OCI-LY7 (cell line): ENCODE measurements at regions not wholly inside any gene's neighbourhood (a gene's known extent, or its start where the extent isn't known, plus 50 kb on each side); places are given as distances from the start of the nearest gene placed in this dataset.

Experiments
- BruUV-seq: library from RNA; stranded (reverse); fragments of 400-500 nt; replicated peaks from 2 replicates; lab custom pipeline; 2021; lab: Mats Ljungman, UMichigan
- CTCF ChIA-PET: fragments of 300-600 bp; sonication (Branson Sonifier 250); formaldehyde crosslinking; loops from one replicate; lab custom pipeline; 2022; ENCODE audit warnings: antibody characterized with exemption; ENCODE audit not compliant: unreplicated experiment; lab: Charles Lee
- POLR2A ChIA-PET: fragments of 300-600 bp; sonication (Branson Sonifier 250); formaldehyde crosslinking; loops from one replicate; lab custom pipeline; 2022; ENCODE audit warnings: antibody characterized with exemption; lab: Charles Lee
- DNase-seq: peaks from one replicate; pipeline ENCODE4 v3.0.0-alpha.2; 2015; ENCODE audit warnings: low spot score
- H2AFZ ChIP-seq: fragments of 200-600 bp; sonication (generic), shearing (Covaris generic); 2 replicates; pipeline ENCODE4 v1.6.1; 2014; ENCODE audit warnings: mild to moderate bottlenecking, antibody characterized with exemption, low read length, moderate library complexity
- H3K27ac ChIP-seq: fragments of 200-600 bp; sonication (generic); 2 replicates; pipeline ENCODE4 v1.5.1; 2014; ENCODE audit warnings: mixed run types, low read depth, mild to moderate bottlenecking, moderate library complexity, low read length, inconsistent platforms; ENCODE audit not compliant: poor library complexity, severe bottlenecking
- H3K36me3 ChIP-seq: fragments of 200-600 bp; sonication (generic); 2 replicates; pipeline ENCODE4 v1.6.1; 2014; ENCODE audit warnings: mild to moderate bottlenecking, antibody characterized with exemption, low read length, moderate library complexity, mixed read lengths; ENCODE audit not compliant: insufficient read depth
- H3K4me1 ChIP-seq: fragments of 200-600 bp; sonication (generic); 2 replicates; pipeline ENCODE4 v1.5.1; 2014; ENCODE audit warnings: mild to moderate bottlenecking, low read length; ENCODE audit not compliant: insufficient read depth, poor library complexity, severe bottlenecking
- H3K4me2 ChIP-seq: fragments of 200-600 bp; sonication (generic); 2 replicates; pipeline ENCODE4 v1.6.1; 2014; ENCODE audit warnings: mild to moderate bottlenecking, low read length
- H3K4me3 ChIP-seq: fragments of 200-600 bp; sonication (generic); 2 replicates; pipeline ENCODE4 v1.5.1; 2014; ENCODE audit warnings: mild to moderate bottlenecking, low read depth, low read length; ENCODE audit not compliant: poor library complexity, severe bottlenecking
- H3K79me2 ChIP-seq: fragments of 200-600 bp; sonication (generic); 2 replicates; pipeline ENCODE4 v1.6.1; 2016; ENCODE audit warnings: low read depth, mild to moderate bottlenecking, low read length, moderate library complexity, mixed read lengths; ENCODE audit not compliant: insufficient read depth
- H3K9me2 ChIP-seq: fragments of 200-600 bp; sonication (generic); 2 replicates; pipeline ENCODE4 v1.6.1; 2016; ENCODE audit warnings: mild to moderate bottlenecking, low read length, mixed read lengths; ENCODE audit not compliant: insufficient read depth
- H3K9me3 ChIP-seq: fragments of 200-600 bp; sonication (generic); 2 replicates; pipeline ENCODE4 v1.6.1; 2014; ENCODE audit warnings: mild to moderate bottlenecking, mixed run types, low read length, mixed read lengths
- H4K20me1 ChIP-seq: fragments of 200-600 bp; sonication (generic); 2 replicates; pipeline ENCODE4 v1.6.1; 2014; ENCODE audit warnings: mild to moderate bottlenecking, antibody characterized with exemption, low read length, moderate library complexity, mixed read lengths; ENCODE audit not compliant: insufficient read depth
- EZH2phosphoT487 ChIP-seq: fragments of 200-600 bp; sonication (generic); IDR thresholded peaks from 2 replicates; pipeline ENCODE4 v1.6.1; 2018; ENCODE audit warnings: low read depth, borderline replicate concordance, mild to moderate bottlenecking, mixed run types, antibody characterized with exemption, low read length, moderate library complexity, mixed read lengths
- intact Hi-C: fragments of 100-400 bp; cut with micrococcal nuclease; formaldehyde crosslinking; loops from one replicate; pipeline ENCODE4 v1.10.0; 2022; ENCODE audit not compliant: unreplicated experiment
- TF ChIP-seq, protein P1 (sequence below): fragments of 200-600 bp; sonication (generic); conservative IDR thresholded peaks from 2 replicates; pipeline ENCODE4 v1.5.1; 2014; ENCODE audit warnings: mild to moderate bottlenecking, antibody characterized with exemption, low read length, moderate library complexity, mixed read lengths

GRCh38 chr14:42469637-42470426, 863.2 kb downstream of the LRFN5 start:
- Histone ChIP-seq H3K4me1 (no peaks in the 10 kb centered on the region), H2AFZ (peak overlapping the region; percentile 44; the same call in 1 of the 2 replicates), H3K9me2 (no peaks in the 10 kb centered on the region), H3K9me3 (no peaks in the 10 kb centered on the region), H3K27ac (no peak overlapping the region), H3K36me3 (no peaks in the 10 kb centered on the region), H3K4me2 (no peak overlapping the region), H4K20me1 (no peaks in the 10 kb centered on the region), H3K79me2 (no peaks in the 10 kb centered on the region), H3K4me3 (no peak overlapping the region)
- no peak for DNase-seq
- no TSS peak for BruUV-seq
- TF ChIP-seq, protein P1, sequence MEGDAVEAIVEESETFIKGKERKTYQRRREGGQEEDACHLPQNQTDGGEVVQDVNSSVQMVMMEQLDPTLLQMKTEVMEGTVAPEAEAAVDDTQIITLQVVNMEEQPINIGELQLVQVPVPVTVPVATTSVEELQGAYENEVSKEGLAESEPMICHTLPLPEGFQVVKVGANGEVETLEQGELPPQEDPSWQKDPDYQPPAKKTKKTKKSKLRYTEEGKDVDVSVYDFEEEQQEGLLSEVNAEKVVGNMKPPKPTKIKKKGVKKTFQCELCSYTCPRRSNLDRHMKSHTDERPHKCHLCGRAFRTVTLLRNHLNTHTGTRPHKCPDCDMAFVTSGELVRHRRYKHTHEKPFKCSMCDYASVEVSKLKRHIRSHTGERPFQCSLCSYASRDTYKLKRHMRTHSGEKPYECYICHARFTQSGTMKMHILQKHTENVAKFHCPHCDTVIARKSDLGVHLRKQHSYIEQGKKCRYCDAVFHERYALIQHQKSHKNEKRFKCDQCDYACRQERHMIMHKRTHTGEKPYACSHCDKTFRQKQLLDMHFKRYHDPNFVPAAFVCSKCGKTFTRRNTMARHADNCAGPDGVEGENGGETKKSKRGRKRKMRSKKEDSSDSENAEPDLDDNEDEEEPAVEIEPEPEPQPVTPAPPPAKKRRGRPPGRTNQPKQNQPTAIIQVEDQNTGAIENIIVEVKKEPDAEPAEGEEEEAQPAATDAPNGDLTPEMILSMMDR = no peak
- no peak for TF ChIP-seq EZH2phosphoT487
- ChIA-PET POLR2A (interaction anchor here (0.6 kb wide), 1 partner anchor 154 kb away, joined by 4 read pairs; no protein-coding TSS in a partner anchor), CTCF (no interaction called here)
- intact Hi-C loops = no loop called here

DNA sequence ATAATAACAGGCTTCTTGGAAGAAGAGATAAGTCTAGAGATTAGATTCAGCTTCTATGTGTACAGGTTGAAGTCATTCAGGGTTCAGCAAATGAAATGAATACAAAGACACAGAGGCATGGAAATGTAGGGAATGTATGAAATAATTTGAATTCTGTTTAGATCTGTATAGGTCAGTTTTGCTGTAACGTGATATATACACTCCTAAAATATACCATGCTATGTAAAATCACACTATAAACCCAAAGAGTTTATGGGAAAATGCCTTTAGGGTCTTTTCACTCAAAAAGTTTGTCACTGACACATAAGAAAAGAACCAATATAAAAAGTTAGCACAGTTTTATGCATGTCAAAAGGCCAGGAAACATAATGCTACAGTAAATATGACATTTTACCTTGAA, 854.0 kb downstream of the LRFN5 start:
- CTCF ChIA-PET = interaction anchor here (0.5 kb wide), 1 partner anchor 851 kb away, joined by 4 read pairs; no protein-coding TSS in a partner anchor
- Histone ChIP-seq H3K4me3 (no peak overlapping the region), H3K4me2 (no peak overlapping the region), H3K9me3 (no peaks in the 10 kb centered on the region), H3K4me1 (no peaks in the 10 kb centered on the region), H3K36me3 (no peaks in the 10 kb centered on the region), H4K20me1 (no peaks in the 10 kb centered on the region), H3K27ac (no peak overlapping the region), H3K79me2 (no peaks in the 10 kb centered on the region), H3K9me2 (no peaks in the 10 kb centered on the region), H2AFZ (no peak overlapping the region)
- intact Hi-C loops = no loop called here
- TF ChIP-seq EZH2phosphoT487 = no peak
- TF ChIP-seq, protein P1 = no peak
- no TSS peak for BruUV-seq
- no peak for DNase-seq
- POLR2A ChIA-PET = no interaction called here

DNA sequence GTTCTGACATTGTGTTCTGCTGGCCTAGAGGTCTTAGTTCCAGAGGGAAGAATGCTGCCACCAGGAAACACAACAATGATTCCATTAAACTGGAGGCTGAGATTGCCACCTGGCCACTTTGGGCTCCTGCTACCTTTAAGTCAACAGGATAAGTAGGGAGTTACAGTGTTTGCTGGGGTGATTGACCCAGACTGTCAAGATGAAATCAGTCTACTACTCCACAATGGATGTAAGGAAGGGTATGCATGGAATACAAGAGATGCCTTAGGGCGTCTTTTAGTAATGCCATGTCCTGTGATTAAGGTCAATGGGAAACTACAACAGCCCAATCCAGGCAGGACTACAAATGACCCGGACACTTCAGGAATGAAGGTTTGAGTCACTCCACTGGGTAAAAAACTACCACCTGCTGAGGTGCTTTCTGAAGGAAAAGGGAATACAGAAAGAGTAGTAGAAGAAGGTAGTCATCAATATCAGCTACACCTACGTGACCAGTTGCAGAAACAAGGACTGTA, 852.6 kb downstream of the LRFN5 start:
- intact Hi-C loops = no loop called here
- Histone ChIP-seq H3K4me3 (no peak overlapping the region), H3K36me3 (no peaks in the 10 kb centered on the region), H3K9me2 (no peaks in the 10 kb centered on the region), H3K4me1 (no peaks in the 10 kb centered on the region), H3K4me2 (no peak overlapping the region), H3K79me2 (no peaks in the 10 kb centered on the region), H2AFZ (no peak overlapping the region), H4K20me1 (no peaks in the 10 kb centered on the region), H3K27ac (no peak overlapping the region), H3K9me3 (no peaks in the 10 kb centered on the region)
- TF ChIP-seq, protein P1 = no peak
- TF ChIP-seq EZH2phosphoT487 = no peak
- ChIA-PET POLR2A (no interaction called here), CTCF (no interaction called here)
- no peak for DNase-seq
- BruUV-seq = no TSS peak
